SK-N-DZ (cell line): ENCODE measurements at regions not wholly inside any gene's neighbourhood (a gene's known extent, or its start where the extent isn't known, plus 50 kb on each side); places are given as distances from the start of the nearest gene placed in this dataset.

Experiments used
- DNase-seq: peaks from one replicate; pipeline ENCODE4 v3.0.0-alpha.2; 2015; ENCODE audit warnings: low spot score

DNA sequence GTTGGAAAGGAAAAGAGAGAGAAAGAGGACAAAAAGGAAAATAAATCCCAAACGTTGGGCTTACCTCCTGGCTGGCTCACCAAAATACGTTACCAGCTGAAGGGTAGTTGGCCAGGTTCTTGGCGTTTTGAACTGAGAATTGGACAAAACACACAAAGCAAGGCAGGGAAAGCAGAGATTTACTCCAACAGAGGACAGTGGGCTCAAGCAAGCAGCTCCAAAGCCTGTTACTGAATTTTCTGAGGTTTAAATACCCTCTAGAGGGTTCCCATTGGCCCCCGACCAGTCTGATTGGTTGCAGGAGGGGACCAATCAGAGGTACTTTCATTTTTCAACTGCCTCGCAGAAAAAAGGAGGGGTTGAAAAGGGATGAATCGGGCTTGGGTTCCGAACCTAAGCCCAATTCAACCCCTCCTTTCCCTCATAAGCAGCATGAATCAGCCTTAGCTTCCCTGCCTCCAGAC, 55.6 kb upstream of the ALOX12 start:
- no peak for DNase-seq

GRCh38 chr17:6941989-6942388, 53.9 kb upstream of the ALOX12 start:
- DNase-seq = no peak

DNA sequence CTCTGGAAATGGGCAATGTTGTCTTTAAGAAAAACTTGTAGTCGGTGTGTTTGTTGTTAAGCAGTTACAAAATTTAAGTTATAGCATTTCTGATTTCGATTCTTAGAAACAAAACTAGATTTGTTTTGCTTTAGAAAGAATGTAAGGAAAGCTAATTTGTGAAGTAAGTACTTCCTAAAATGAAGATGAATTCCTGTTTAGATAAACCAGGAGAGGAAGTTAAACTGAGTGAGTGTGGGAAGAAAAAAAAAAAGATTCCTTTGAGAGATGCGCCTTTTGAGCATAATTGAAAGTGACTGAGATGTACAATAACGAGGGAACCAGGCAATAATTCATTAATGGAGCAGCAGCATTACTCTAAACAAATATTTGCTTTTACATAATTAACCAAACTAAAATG, 52.4 kb upstream of the ALOX12 start:
- no peak for DNase-seq
